ENCODE measurements at regions not wholly inside any gene's neighbourhood (a gene's known extent, or its start where the extent isn't known, plus 50 kb on each side); places are given as distances from the start of the nearest gene placed in this dataset.

- DNase-seq = no peak
These were observed 92.2 kb downstream of the TEX51 start for GRCh38 chr2:126990605-126991532.

GRCh38 chr2:126994340-126994777, 95.7 kb downstream of the TEX51 start:
- no peak for DNase-seq

GRCh38 chr2:126995621-126996377, 97.1 kb downstream of the TEX51 start:
- DNase-seq = no peak

GRCh38 chr2:126996378-126996699, 97.6 kb downstream of the TEX51 start:
- no peak for DNase-seq
